ENCODE measurements at regions not wholly inside any gene's neighbourhood (a gene's known extent, or its start where the extent isn't known, plus 50 kb on each side); places are given as distances from the start of the nearest gene placed in this dataset.

DNA sequence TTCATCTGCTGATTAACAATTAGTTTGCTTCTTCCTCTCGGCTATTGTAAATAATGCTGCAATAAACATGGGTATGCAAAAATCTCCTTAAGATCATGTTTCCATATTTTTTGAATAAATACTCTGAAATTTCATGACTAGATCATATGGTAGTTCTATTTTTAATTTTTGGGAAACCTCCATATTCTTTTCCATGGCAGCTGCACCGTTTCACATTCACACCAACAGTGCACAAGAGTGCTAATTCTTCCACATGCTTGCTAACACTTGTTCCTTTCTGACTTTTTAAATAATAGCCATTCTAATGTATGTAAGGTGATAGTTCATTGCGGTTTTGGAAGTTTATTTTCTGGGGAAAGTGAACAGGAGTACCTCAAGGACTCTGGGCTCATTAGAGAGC, 52.6 kb upstream of the TACR1 start:
- ChIA-PET CTCF (interaction anchor here (0.5 kb wide), 2 partner anchors 11 to 1356 kb away, joined by 3 to 7 read pairs; no protein-coding TSS in a partner anchor), POLR2A (no interaction called here)
- TF ChIP-seq TEAD1 (CRISPR knock-in tag; IDR thresholded peaks at IDR 0.05), result no peak
- DNase-seq (ENCODE audit: low spot score) (no peak), ATAC-seq (no peak)
- no peak overlapping the region for H3K4me3 Mint-ChIP-seq
- peaks cover 19% of the 10 kb centered on the region for H3K36me3 Mint-ChIP-seq
- no peaks in the 10 kb centered on the region for H3K4me1 Mint-ChIP-seq
- H3K27ac Mint-ChIP-seq, result no peak overlapping the region
- no peaks in the 10 kb centered on the region for H3K27me3 Mint-ChIP-seq (ENCODE audit: low read depth)
- H3K9me3 Mint-ChIP-seq, result peaks cover 25% of the 10 kb centered on the region
